Astrocyte of the cerebellum (primary cell): ENCODE measurements at regions not wholly inside any gene's neighbourhood (a gene's known extent, or its start where the extent isn't known, plus 50 kb on each side); places are given as distances from the start of the nearest gene placed in this dataset.

Source experiments
- DNase-seq: peaks from one replicate; pipeline ENCODE4 v3.0.0-alpha.2; 2011; ENCODE audit warnings: low read depth
- H3K4me3 ChIP-seq: 2 replicates; pipeline ENCODE4 v1.5.1; 2011; ENCODE audit warnings: mild to moderate bottlenecking, low read depth, low read length, moderate library complexity
- CTCF ChIP-seq: IDR thresholded peaks from 2 replicates; pipeline ENCODE4 v1.5.1; 2012; ENCODE audit warnings: low read length, low read depth, moderate library complexity, mild to moderate bottlenecking; ENCODE audit errors: missing control alignments
- in situ Hi-C: cut with HindIII; loops from 2 replicates; pipeline ENCODE4 v1.10.0; 2017; ENCODE audit warnings: low sequenced_read_pairs

GRCh38 chr9:90261698-90262097 is 380.9 kb downstream of the DIRAS2 start:
- in situ Hi-C loops: no loop called here
- no peak for DNase-seq
- no peak for TF ChIP-seq CTCF
- H3K4me3 ChIP-seq: no peak overlapping the region

GRCh38 chr9:90268613-90269012 is 374.0 kb downstream of the DIRAS2 start:
- H3K4me3 ChIP-seq: no peak overlapping the region
- no peak for TF ChIP-seq CTCF
- no peak for DNase-seq
- in situ Hi-C loops: no loop called here

- in situ Hi-C loops: no loop called here
- no peak overlapping the region for H3K4me3 ChIP-seq
- TF ChIP-seq CTCF: no peak
- DNase-seq: no peak
Observed at GRCh38 chr9:90271707-90272106, 370.9 kb downstream of the DIRAS2 start.

- H3K4me3 ChIP-seq: no peak overlapping the region
- DNase-seq: no peak
- TF ChIP-seq CTCF: no peak
- in situ Hi-C loops: no loop called here
Observed at GRCh38 chr9:90274725-90275124, 367.9 kb downstream of the DIRAS2 start.

GRCh38 chr9:90285946-90286345 is 356.7 kb downstream of the DIRAS2 start:
- in situ Hi-C loops: no loop called here
- no peak overlapping the region for H3K4me3 ChIP-seq

GRCh38 chr9:90287567-90288274 is 354.9 kb downstream of the DIRAS2 start:
- DNase-seq: no peak
- in situ Hi-C loops: no loop called here
- no peak for TF ChIP-seq CTCF
- H3K4me3 ChIP-seq: no peak overlapping the region

More at GRCh38 chr9:90285946-90286345, 356.7 kb downstream of the DIRAS2 start:
- no peak for DNase-seq
- no peak for TF ChIP-seq CTCF
